ENCODE measurements at regions not wholly inside any gene's neighbourhood (a gene's known extent, or its start where the extent isn't known, plus 50 kb on each side); places are given as distances from the start of the nearest gene placed in this dataset.

- TF ChIP-seq CTCF (IDR thresholded peaks at IDR 0.05; ENCODE audit: low read depth, low read length, missing input control) (no peak), TAF1 (conservative IDR thresholded peaks at IDR 0.05) (no peak)
These were observed 106.0 kb downstream of the KIF26A start for GRCh38 chr14:104244221-104245011.
